ENCODE measurements at regions not wholly inside any gene's neighbourhood (a gene's known extent, or its start where the extent isn't known, plus 50 kb on each side); places are given as distances from the start of the nearest gene placed in this dataset.

DNA sequence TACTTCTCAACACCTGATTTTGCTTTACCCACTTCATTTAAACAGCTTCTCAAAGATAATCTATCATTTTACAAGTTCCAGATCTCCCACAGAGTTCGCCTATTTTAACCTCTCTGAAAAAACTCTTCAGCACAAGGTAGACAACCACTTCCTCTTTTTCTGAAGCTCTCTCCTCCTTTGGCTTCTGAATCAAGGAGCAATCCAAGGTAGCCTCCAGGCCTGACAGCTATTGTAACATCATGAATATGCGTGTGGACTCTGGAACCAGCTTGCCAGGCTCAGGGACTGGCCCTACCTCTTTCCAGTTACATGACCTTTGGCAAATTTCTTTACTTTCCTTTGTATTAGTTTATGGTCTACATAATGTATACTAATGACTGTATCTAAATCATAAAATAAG lies 405.9 kb upstream of the ZNF385D start:
- H3K4me3 ChIP-seq (replicated peaks in 1 of 3; ENCODE audit: insufficient read depth in 1 of 3, low read depth in 1 of 3, low read length in 3 of 3), result no peak overlapping the region
- H3K27me3 ChIP-seq (ENCODE audit: control insufficient read depth in 2 of 2, insufficient read depth in 2 of 2, low read length in 2 of 2), result no peaks in the 10 kb centered on the region
- no peak overlapping the region for H3K4me2 ChIP-seq (ENCODE audit: insufficient read depth, low read length)
- no TSS peak for BruUV-seq (replicated peaks)
- no peaks in the 10 kb centered on the region for H3K79me2 ChIP-seq (ENCODE audit: control insufficient read depth, insufficient read depth, low read length)
- peaks cover 2% of the 10 kb centered on the region for H3K9me3 ChIP-seq (replicated peaks; ENCODE audit: control insufficient read depth, insufficient read depth, low read length)
- FAIRE-seq, result no peak
- dilution Hi-C loops (cut with MboI; ENCODE audit: extremely low pct_ligation_motif_present, low sequenced_read_pairs) (no loop called here), intact Hi-C loops (cut with micrococcal nuclease) (no loop called here)
- no peaks in the 10 kb centered on the region for H3K9me1 ChIP-seq (replicated peaks; ENCODE audit: control insufficient read depth, extremely low read depth, insufficient read depth, low read length)
- H3K4me1 ChIP-seq (ENCODE audit: control insufficient read depth, extremely low read depth, insufficient read depth, low read length), result no peaks in the 10 kb centered on the region
- no peak for DNase-seq (ENCODE audit: low read depth, low spot score)
- H3K27ac ChIP-seq (ENCODE audit: insufficient read depth, low read depth, low read length), result no peak overlapping the region
- POLR2A ChIA-PET, result no interaction called here
- TF ChIP-seq EZH2 (IDR thresholded peaks at IDR 0.05; ENCODE audit: borderline replicate concordance, low read depth, low read length, severe bottlenecking), result no peak
- TF ChIP-seq MYC (IDR thresholded peaks at IDR 0.05; ENCODE audit: low read depth, low read length), result no peak
- no peak for TF ChIP-seq POLR2A (IDR thresholded peaks at IDR 0.05; ENCODE audit: low read depth, low read length)
- TF ChIP-seq JUN (IDR thresholded peaks at IDR 0.05; ENCODE audit: borderline replicate concordance, insufficient read depth, insufficient read length, low read depth), result no peak
- TF ChIP-seq, protein P1, sequence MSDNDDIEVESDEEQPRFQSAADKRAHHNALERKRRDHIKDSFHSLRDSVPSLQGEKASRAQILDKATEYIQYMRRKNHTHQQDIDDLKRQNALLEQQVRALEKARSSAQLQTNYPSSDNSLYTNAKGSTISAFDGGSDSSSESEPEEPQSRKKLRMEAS (IDR thresholded peaks at IDR 0.05; ENCODE audit: insufficient read depth, insufficient read length), result no peak
- no peak for TF ChIP-seq FOS (IDR thresholded peaks at IDR 0.05; ENCODE audit: borderline replicate concordance, insufficient read depth, low read length)
- TF ChIP-seq, protein P2, sequence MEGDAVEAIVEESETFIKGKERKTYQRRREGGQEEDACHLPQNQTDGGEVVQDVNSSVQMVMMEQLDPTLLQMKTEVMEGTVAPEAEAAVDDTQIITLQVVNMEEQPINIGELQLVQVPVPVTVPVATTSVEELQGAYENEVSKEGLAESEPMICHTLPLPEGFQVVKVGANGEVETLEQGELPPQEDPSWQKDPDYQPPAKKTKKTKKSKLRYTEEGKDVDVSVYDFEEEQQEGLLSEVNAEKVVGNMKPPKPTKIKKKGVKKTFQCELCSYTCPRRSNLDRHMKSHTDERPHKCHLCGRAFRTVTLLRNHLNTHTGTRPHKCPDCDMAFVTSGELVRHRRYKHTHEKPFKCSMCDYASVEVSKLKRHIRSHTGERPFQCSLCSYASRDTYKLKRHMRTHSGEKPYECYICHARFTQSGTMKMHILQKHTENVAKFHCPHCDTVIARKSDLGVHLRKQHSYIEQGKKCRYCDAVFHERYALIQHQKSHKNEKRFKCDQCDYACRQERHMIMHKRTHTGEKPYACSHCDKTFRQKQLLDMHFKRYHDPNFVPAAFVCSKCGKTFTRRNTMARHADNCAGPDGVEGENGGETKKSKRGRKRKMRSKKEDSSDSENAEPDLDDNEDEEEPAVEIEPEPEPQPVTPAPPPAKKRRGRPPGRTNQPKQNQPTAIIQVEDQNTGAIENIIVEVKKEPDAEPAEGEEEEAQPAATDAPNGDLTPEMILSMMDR (IDR thresholded peaks at IDR 0.05; ENCODE audit: extremely low read depth in 1 of 2, insufficient read depth in 1 of 2, low read depth in 1 of 2, low read length in 2 of 2), result no peak
- no peak for TF ChIP-seq POLR2AphosphoS5 (IDR thresholded peaks at IDR 0.05; ENCODE audit: insufficient read depth, low read depth, low read length)
- TF ChIP-seq GATA2 (IDR thresholded peaks at IDR 0.05; ENCODE audit: insufficient read depth, insufficient read length, low read depth, low read length), result no peak
- no peaks in the 10 kb centered on the region for H3K36me3 ChIP-seq (ENCODE audit: control insufficient read depth in 2 of 2, extremely low read depth in 1 of 2, insufficient read depth in 2 of 2, low read length in 2 of 2)
- no peak overlapping the region for H2AFZ ChIP-seq (ENCODE audit: low read depth, low read length)
- H3K9ac ChIP-seq (replicated peaks; ENCODE audit: extremely low read depth, insufficient read depth, low read length), result no peak overlapping the region
- H4K20me1 ChIP-seq (replicated peaks; ENCODE audit: control insufficient read depth, extremely low read depth, insufficient read depth, low read length), result no peaks in the 10 kb centered on the region
- CTCF ChIA-PET, result no interaction called here

Data from endothelial cell of umbilical vein (primary cell).